Endodermal cell (in vitro differentiated cells): ENCODE measurements at regions not wholly inside any gene's neighbourhood (a gene's known extent, or its start where the extent isn't known, plus 50 kb on each side); places are given as distances from the start of the nearest gene placed in this dataset.

Source experiments
- DNase-seq: peaks from one replicate; pipeline ENCODE4 v3.0.0-alpha.2; 2017
- H3K27ac ChIP-seq: 2 replicates; pipeline ENCODE4 v1.5.1; 2013; ENCODE audit warnings: mild to moderate bottlenecking, low read depth, low read length, moderate library complexity
- H3K27me3 ChIP-seq: 2 replicates; pipeline ENCODE4 v1.6.1; 2013; ENCODE audit warnings: mild to moderate bottlenecking, low read length, moderate library complexity; ENCODE audit not compliant: insufficient read depth, control insufficient read depth, poor library complexity, severe bottlenecking
- H3K36me3 ChIP-seq: 2 replicates; pipeline ENCODE4 v1.7.0; 2013; ENCODE audit warnings: mild to moderate bottlenecking, low read length, moderate library complexity; ENCODE audit not compliant: control insufficient read depth, insufficient read depth
- H3K4me1 ChIP-seq: one replicate; pipeline ENCODE4 v1.7.0; 2013; ENCODE audit warnings: low read length; ENCODE audit not compliant: control insufficient read depth, insufficient read depth
- H3K4me3 ChIP-seq: 2 replicates; pipeline ENCODE4 v1.5.1; 2013; ENCODE audit warnings: mild to moderate bottlenecking, low read length, moderate library complexity
- H3K9ac ChIP-seq: 2 replicates; pipeline ENCODE4 v1.6.1; 2013; ENCODE audit warnings: mild to moderate bottlenecking, low read length, moderate library complexity; ENCODE audit not compliant: poor library complexity, severe bottlenecking; ENCODE audit errors: extremely low read depth
- H3K9me3 ChIP-seq: 2 replicates; pipeline ENCODE4 v1.6.1; 2013; ENCODE audit warnings: mild to moderate bottlenecking, low read length, moderate library complexity; ENCODE audit not compliant: control insufficient read depth
- H3K27ac Mint-ChIP-seq: 2 replicates; pipeline ENCODE4 v1.8.0; 2020; ENCODE audit warnings: mixed read lengths
- H3K27me3 Mint-ChIP-seq: 2 replicates; pipeline ENCODE4 v1.8.0; 2021; ENCODE audit warnings: mild to moderate bottlenecking, mixed read lengths; ENCODE audit not compliant: insufficient read depth
- H3K36me3 Mint-ChIP-seq: 2 replicates; pipeline ENCODE4 v1.8.0; 2020; ENCODE audit warnings: low read depth, mixed read lengths
- H3K4me1 Mint-ChIP-seq: 2 replicates; pipeline ENCODE4 v1.8.0; 2020; ENCODE audit warnings: mixed read lengths
- H3K4me3 Mint-ChIP-seq: 2 replicates; pipeline ENCODE4 v1.8.0; 2020; ENCODE audit warnings: mild to moderate bottlenecking, moderate library complexity, mixed read lengths
- H3K9me3 Mint-ChIP-seq: 2 replicates; pipeline ENCODE4 v1.8.0; 2020; ENCODE audit warnings: mild to moderate bottlenecking, mixed read lengths
- WGBS, 2 experiments: methylation state at CpG; one replicate each; pipeline versions ENCODE4 v1.1.5 to v1.1.7; 2013; ENCODE audit warnings: missing lambda C conversion rate in 2 of 2, mixed read lengths in 1 of 2; ENCODE audit not compliant: insufficient coverage in 1 of 2, insufficient read length in 1 of 2; 5-methylcytosine and 5-hydroxymethylcytosine counted together
- TF ChIP-seq, protein P1 (sequence below): fragments of 200-600 bp; sonication (generic); conservative IDR thresholded peaks from 2 replicates; pipeline ENCODE4 v1.5.0; 2021; ENCODE audit warnings: antibody characterized with exemption, mild to moderate bottlenecking

DNA sequence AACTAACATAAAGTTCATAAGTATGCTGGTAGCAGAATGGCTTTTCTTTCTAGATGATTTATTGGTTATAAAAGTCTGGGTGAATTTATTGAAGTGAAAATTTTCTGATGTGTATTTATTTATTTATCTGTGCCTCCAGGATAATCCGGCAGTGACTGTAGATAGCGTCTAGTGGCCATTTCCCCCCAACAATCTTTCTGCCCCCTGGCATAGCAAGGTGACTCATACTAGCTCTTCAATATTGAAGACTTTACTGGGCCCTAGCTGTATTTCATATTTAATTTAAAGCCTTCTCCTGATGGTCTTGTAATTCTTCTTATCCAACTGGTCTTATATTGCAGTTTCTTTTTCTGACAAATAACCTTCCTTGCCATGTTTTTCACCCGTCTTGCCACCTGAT, 154.1 kb upstream of the SGK1 start:
- no peak for DNase-seq
- H3K4me3 Mint-ChIP-seq: no peak overlapping the region
- no peaks in the 10 kb centered on the region for H3K9me3 Mint-ChIP-seq
- no peaks in the 10 kb centered on the region for H3K27me3 Mint-ChIP-seq
- H3K27ac Mint-ChIP-seq: no peak overlapping the region
- peaks cover 29% of the 10 kb centered on the region for H3K4me1 Mint-ChIP-seq
- Histone ChIP-seq H3K4me3 (no peak overlapping the region), H3K9ac (no peak overlapping the region), H3K27me3 (no peaks in the 10 kb centered on the region), H3K4me1 (no peaks in the 10 kb centered on the region), H3K27ac (no peak overlapping the region), H3K9me3 (no peaks in the 10 kb centered on the region), H3K36me3 (no peaks in the 10 kb centered on the region)
- H3K36me3 Mint-ChIP-seq: no peaks in the 10 kb centered on the region
- TF ChIP-seq, protein P1, sequence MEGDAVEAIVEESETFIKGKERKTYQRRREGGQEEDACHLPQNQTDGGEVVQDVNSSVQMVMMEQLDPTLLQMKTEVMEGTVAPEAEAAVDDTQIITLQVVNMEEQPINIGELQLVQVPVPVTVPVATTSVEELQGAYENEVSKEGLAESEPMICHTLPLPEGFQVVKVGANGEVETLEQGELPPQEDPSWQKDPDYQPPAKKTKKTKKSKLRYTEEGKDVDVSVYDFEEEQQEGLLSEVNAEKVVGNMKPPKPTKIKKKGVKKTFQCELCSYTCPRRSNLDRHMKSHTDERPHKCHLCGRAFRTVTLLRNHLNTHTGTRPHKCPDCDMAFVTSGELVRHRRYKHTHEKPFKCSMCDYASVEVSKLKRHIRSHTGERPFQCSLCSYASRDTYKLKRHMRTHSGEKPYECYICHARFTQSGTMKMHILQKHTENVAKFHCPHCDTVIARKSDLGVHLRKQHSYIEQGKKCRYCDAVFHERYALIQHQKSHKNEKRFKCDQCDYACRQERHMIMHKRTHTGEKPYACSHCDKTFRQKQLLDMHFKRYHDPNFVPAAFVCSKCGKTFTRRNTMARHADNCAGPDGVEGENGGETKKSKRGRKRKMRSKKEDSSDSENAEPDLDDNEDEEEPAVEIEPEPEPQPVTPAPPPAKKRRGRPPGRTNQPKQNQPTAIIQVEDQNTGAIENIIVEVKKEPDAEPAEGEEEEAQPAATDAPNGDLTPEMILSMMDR: no peak
- WGBS, 2 experiments: 86 to 96% methylated on average over 2 to 3 of the region's 3 CpGs

DNA sequence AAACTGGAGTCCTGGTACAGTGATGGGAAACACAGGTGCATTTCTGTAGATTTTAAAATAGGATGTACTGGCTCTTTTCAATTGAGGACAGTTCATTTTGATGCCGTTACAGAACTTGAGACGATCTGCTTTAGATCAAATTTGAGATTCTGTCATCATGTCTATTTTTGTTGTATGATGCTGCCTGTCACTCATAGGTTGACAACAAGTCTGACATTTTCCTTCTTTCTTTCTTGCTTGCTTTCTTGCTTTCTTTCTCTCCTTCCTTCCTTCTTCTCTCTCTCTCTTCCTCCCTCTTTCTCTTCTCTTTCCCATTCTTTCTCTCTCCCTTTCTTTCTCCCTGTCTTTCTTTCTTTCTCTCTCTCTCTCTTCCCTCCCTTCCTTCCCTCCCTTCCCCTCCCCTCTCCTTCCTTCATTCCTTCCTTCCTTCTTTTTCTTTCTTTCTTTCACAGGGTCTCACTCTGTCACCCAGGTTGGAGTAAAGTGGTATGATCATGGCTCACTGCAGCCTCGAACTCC, 152.6 kb upstream of the SGK1 start:
- Histone ChIP-seq H3K27me3 (no peaks in the 10 kb centered on the region), H3K9me3 (no peaks in the 10 kb centered on the region), H3K4me1 (no peaks in the 10 kb centered on the region), H3K9ac (no peak overlapping the region), H3K27ac (no peak overlapping the region), H3K4me3 (no peak overlapping the region), H3K36me3 (no peaks in the 10 kb centered on the region)
- H3K27me3 Mint-ChIP-seq: no peaks in the 10 kb centered on the region
- TF ChIP-seq, protein P1: no peak
- no peak for DNase-seq
- H3K4me3 Mint-ChIP-seq: no peak overlapping the region
- no peaks in the 10 kb centered on the region for H3K9me3 Mint-ChIP-seq
- 77 to 93% methylated on average over 3 of the region's 3 CpGs for WGBS, 2 experiments
- no peak overlapping the region for H3K27ac Mint-ChIP-seq
- H3K4me1 Mint-ChIP-seq: peaks cover 29% of the 10 kb centered on the region
- H3K36me3 Mint-ChIP-seq: no peaks in the 10 kb centered on the region

DNA sequence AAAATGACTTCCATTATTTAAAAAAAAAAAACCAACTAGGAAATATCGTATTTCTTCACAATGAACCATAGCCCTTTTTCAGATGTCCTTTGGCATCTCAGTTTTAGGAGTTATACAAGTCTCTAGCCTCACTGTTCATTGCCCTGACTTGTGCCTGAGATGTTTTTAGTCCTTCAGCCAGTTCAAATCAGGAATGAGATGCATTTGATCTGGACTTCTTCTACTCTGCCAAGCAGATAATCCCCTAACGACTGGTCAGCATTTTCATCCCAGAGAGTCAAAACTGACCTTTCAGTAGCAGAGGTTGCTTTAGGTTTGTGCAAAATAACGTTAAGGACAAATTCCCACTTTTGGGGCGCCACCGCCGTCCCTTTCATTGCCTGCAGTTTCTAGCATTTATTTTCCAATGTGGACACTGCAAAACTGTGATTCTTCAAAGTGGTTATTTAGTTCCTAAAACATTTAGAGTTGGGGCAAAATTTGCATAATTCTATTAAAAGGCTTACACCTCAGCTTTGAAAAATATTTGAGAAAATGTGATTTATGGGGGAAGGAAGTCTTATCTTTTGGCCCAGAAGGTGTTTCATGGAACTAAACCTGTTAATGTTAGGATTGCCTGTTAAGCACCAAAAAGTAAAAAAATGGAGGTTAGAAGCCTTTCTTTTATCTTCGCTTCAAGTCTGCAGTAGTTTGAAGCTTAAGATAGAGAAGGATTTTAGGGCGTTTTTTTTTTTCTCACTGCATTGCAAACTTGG, 152.0 kb upstream of the SGK1 start:
- Histone ChIP-seq H3K27ac (no peak overlapping the region), H3K4me3 (no peak overlapping the region), H3K36me3 (no peaks in the 10 kb centered on the region), H3K4me1 (no peaks in the 10 kb centered on the region), H3K9me3 (no peaks in the 10 kb centered on the region), H3K27me3 (no peaks in the 10 kb centered on the region), H3K9ac (no peak overlapping the region)
- Mint-ChIP-seq H3K27me3 (no peaks in the 10 kb centered on the region), H3K36me3 (no peaks in the 10 kb centered on the region), H3K9me3 (no peaks in the 10 kb centered on the region), H3K4me3 (no peak overlapping the region), H3K4me1 (peaks cover 28% of the 10 kb centered on the region), H3K27ac (no peak overlapping the region)
- TF ChIP-seq, protein P1: no peak
- WGBS, 2 experiments: 90 to 93% methylated on average over 8 of the region's 8 CpGs
- DNase-seq: no peak
